Endodermal cell (in vitro differentiated cells): ENCODE measurements at regions not wholly inside any gene's neighbourhood (a gene's known extent, or its start where the extent isn't known, plus 50 kb on each side); places are given as distances from the start of the nearest gene placed in this dataset.

Source experiments
- DNase-seq: peaks from one replicate; pipeline ENCODE4 v3.0.0-alpha.2; 2017
- H3K27ac ChIP-seq: 2 replicates; pipeline ENCODE4 v1.5.1; 2013; ENCODE audit warnings: mild to moderate bottlenecking, low read depth, low read length, moderate library complexity
- H3K27me3 ChIP-seq: 2 replicates; pipeline ENCODE4 v1.6.1; 2013; ENCODE audit warnings: mild to moderate bottlenecking, low read length, moderate library complexity; ENCODE audit not compliant: insufficient read depth, control insufficient read depth, poor library complexity, severe bottlenecking
- H3K36me3 ChIP-seq: 2 replicates; pipeline ENCODE4 v1.7.0; 2013; ENCODE audit warnings: mild to moderate bottlenecking, low read length, moderate library complexity; ENCODE audit not compliant: control insufficient read depth, insufficient read depth
- H3K4me1 ChIP-seq: one replicate; pipeline ENCODE4 v1.7.0; 2013; ENCODE audit warnings: low read length; ENCODE audit not compliant: control insufficient read depth, insufficient read depth
- H3K4me3 ChIP-seq: 2 replicates; pipeline ENCODE4 v1.5.1; 2013; ENCODE audit warnings: mild to moderate bottlenecking, low read length, moderate library complexity
- H3K9ac ChIP-seq: 2 replicates; pipeline ENCODE4 v1.6.1; 2013; ENCODE audit warnings: mild to moderate bottlenecking, low read length, moderate library complexity; ENCODE audit not compliant: poor library complexity, severe bottlenecking; ENCODE audit errors: extremely low read depth
- H3K9me3 ChIP-seq: 2 replicates; pipeline ENCODE4 v1.6.1; 2013; ENCODE audit warnings: mild to moderate bottlenecking, low read length, moderate library complexity; ENCODE audit not compliant: control insufficient read depth
- H3K27ac Mint-ChIP-seq: 2 replicates; pipeline ENCODE4 v1.8.0; 2020; ENCODE audit warnings: mixed read lengths
- H3K27me3 Mint-ChIP-seq: 2 replicates; pipeline ENCODE4 v1.8.0; 2021; ENCODE audit warnings: mild to moderate bottlenecking, mixed read lengths; ENCODE audit not compliant: insufficient read depth
- H3K36me3 Mint-ChIP-seq: 2 replicates; pipeline ENCODE4 v1.8.0; 2020; ENCODE audit warnings: low read depth, mixed read lengths
- H3K4me1 Mint-ChIP-seq: 2 replicates; pipeline ENCODE4 v1.8.0; 2020; ENCODE audit warnings: mixed read lengths
- H3K4me3 Mint-ChIP-seq: 2 replicates; pipeline ENCODE4 v1.8.0; 2020; ENCODE audit warnings: mild to moderate bottlenecking, moderate library complexity, mixed read lengths
- H3K9me3 Mint-ChIP-seq: 2 replicates; pipeline ENCODE4 v1.8.0; 2020; ENCODE audit warnings: mild to moderate bottlenecking, mixed read lengths
- WGBS, 2 experiments: methylation state at CpG; one replicate each; pipeline versions ENCODE4 v1.1.5 to v1.1.7; 2013; ENCODE audit warnings: missing lambda C conversion rate in 2 of 2, mixed read lengths in 1 of 2; ENCODE audit not compliant: insufficient coverage in 1 of 2, insufficient read length in 1 of 2; 5-methylcytosine and 5-hydroxymethylcytosine counted together
- TF ChIP-seq, protein P1 (sequence below): fragments of 200-600 bp; sonication (generic); conservative IDR thresholded peaks from 2 replicates; pipeline ENCODE4 v1.5.0; 2021; ENCODE audit warnings: antibody characterized with exemption, mild to moderate bottlenecking

DNA sequence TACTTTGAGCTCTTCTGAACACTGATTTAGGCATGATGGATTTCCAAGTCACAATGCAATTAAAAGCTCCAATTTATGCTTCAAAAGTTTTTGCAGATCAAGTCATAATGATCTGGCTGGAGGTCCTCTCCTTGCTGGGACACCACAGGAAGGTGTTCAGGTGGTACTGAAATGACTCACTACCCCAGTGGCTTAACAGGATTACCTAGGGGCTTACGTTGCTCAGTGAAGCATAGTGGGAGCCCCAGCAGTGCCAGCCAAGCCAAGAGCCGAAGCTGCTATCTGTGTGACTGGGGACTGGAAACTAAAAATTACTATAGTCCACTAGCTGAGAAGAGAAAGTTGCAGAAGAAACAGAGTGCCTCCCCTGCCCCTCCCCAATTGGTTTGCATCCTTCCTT is 110.1 kb upstream of the LPP start:
- 84 to 90% methylated on average over 2 of the region's 2 CpGs for WGBS, 2 experiments
- H3K4me3 Mint-ChIP-seq, result no peak overlapping the region

DNA sequence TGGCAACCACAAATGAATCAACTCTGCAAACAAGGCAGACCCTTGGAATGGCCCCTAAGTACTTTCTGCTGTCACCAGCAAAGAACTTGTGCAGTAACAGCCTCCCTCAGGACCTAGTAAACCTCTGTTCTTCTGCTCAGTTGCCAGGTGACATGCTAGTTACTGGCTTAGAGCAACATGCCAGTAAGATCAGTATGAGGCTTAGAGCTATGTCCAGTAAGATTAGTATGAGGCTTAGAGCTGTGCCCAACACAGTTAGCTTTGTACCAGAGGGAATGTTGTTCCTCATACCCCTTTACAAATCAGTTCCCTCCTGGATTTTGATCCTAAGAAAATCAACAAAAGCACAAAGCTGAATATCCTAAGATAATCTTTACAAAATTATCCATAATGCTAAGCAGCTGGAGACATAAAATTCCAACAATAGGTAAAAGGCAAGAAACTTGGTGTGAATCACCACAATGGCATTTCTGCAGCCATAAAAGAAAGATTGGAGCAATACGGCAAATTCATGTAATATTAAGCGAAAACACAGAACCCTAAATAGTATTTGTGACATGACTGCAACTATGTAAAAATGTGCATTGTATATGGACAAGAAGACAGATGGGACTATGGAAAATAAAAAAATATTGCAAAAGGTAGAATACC is 107.3 kb upstream of the LPP start:
- DNase-seq, result no peak
- Mint-ChIP-seq H3K27me3 (peaks cover 4% of the 10 kb centered on the region), H3K4me1 (peaks cover 10% of the 10 kb centered on the region), H3K9me3 (no peaks in the 10 kb centered on the region), H3K27ac (no peak overlapping the region), H3K4me3 (no peak overlapping the region), H3K36me3 (no peaks in the 10 kb centered on the region)
- Histone ChIP-seq H3K4me1 (peaks cover 22% of the 10 kb centered on the region), H3K36me3 (no peaks in the 10 kb centered on the region), H3K27ac (no peak overlapping the region), H3K27me3 (peaks cover 4% of the 10 kb centered on the region), H3K9ac (no peak overlapping the region), H3K4me3 (no peak overlapping the region), H3K9me3 (no peaks in the 10 kb centered on the region)
- TF ChIP-seq, protein P1, sequence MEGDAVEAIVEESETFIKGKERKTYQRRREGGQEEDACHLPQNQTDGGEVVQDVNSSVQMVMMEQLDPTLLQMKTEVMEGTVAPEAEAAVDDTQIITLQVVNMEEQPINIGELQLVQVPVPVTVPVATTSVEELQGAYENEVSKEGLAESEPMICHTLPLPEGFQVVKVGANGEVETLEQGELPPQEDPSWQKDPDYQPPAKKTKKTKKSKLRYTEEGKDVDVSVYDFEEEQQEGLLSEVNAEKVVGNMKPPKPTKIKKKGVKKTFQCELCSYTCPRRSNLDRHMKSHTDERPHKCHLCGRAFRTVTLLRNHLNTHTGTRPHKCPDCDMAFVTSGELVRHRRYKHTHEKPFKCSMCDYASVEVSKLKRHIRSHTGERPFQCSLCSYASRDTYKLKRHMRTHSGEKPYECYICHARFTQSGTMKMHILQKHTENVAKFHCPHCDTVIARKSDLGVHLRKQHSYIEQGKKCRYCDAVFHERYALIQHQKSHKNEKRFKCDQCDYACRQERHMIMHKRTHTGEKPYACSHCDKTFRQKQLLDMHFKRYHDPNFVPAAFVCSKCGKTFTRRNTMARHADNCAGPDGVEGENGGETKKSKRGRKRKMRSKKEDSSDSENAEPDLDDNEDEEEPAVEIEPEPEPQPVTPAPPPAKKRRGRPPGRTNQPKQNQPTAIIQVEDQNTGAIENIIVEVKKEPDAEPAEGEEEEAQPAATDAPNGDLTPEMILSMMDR, result no peak
- WGBS, 2 experiments, result 95 to 98% methylated on average over 2 of the region's 2 CpGs

More for the DNA sequence above, 110.1 kb upstream of the LPP start:
- TF ChIP-seq, protein P1, result no peak
- Histone ChIP-seq H3K4me3 (no peak overlapping the region), H3K4me1 (peaks cover 8% of the 10 kb centered on the region), H3K36me3 (no peaks in the 10 kb centered on the region), H3K27ac (no peak overlapping the region), H3K9ac (no peak overlapping the region), H3K9me3 (no peaks in the 10 kb centered on the region), H3K27me3 (peaks cover 4% of the 10 kb centered on the region)
- no peaks in the 10 kb centered on the region for H3K9me3 Mint-ChIP-seq
- no peak for DNase-seq
- H3K27me3 Mint-ChIP-seq, result peaks cover 4% of the 10 kb centered on the region
- H3K4me1 Mint-ChIP-seq, result no peaks in the 10 kb centered on the region
- H3K27ac Mint-ChIP-seq, result no peak overlapping the region
- no peaks in the 10 kb centered on the region for H3K36me3 Mint-ChIP-seq

DNA sequence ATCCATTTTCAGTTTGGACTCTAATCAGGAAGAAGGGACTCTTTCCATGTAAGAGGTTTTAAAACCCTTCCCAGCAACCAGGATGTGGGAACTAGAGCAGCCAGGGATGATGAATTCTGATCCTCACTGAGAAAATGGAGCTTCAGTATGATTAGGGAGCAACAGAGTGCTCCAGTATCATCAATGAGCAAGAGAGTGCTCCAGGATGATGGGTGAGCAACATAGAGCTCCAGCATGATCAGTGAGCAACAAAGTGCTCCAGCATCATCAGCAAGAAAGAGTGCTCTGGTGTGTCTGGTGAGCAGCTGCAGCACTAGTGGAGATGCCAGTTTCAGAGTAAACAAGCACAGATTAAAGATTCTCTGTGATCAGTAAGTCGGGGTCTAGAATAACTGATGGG is 106.4 kb upstream of the LPP start:
- Histone ChIP-seq H3K4me1 (peaks cover 29% of the 10 kb centered on the region), H3K9me3 (no peaks in the 10 kb centered on the region), H3K9ac (no peak overlapping the region), H3K27me3 (peaks cover 4% of the 10 kb centered on the region), H3K4me3 (no peak overlapping the region), H3K27ac (no peak overlapping the region), H3K36me3 (no peaks in the 10 kb centered on the region)
- H3K36me3 Mint-ChIP-seq, result no peaks in the 10 kb centered on the region
- peaks cover 4% of the 10 kb centered on the region for H3K27me3 Mint-ChIP-seq
- H3K4me1 Mint-ChIP-seq, result peaks cover 16% of the 10 kb centered on the region
- WGBS, 2 experiments, result 80 to 85% methylated on average over 1 of the region's 1 CpG
- DNase-seq, result no peak
- TF ChIP-seq, protein P1, result no peak
- no peak overlapping the region for H3K27ac Mint-ChIP-seq
- H3K9me3 Mint-ChIP-seq, result no peaks in the 10 kb centered on the region
- H3K4me3 Mint-ChIP-seq, result no peak overlapping the region
